ENCODE measurements at regions not wholly inside any gene's neighbourhood (a gene's known extent, or its start where the extent isn't known, plus 50 kb on each side); places are given as distances from the start of the nearest gene placed in this dataset.

DNA sequence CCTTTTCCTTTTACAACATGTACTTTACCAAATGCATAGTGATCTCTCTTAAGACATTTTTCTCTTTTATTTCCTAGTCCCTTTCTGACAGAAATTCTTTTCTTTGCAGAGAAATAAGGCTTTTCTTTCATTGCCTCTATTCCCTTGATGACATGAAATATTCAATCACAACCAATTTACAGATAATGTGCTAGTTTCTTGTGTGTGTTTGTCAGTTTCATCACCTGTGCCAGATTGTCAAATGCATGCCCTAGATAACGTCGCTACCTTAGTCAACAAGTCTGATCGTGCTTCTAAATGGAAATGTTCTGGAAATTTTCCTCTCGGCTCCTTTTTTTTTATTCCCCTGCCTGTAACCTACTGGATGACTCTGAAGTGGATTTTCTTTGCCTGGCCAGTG is 478.1 kb downstream of the KLF5 start:
- no peak for TF ChIP-seq POLR2AphosphoS5 (IDR thresholded peaks at IDR 0.05; ENCODE audit: low read depth, low read length)
- no peak for TF ChIP-seq TAF1 (IDR thresholded peaks at IDR 0.05; ENCODE audit: borderline replicate concordance, insufficient read depth, low read length)
- TF ChIP-seq SIN3A (IDR thresholded peaks at IDR 0.05; ENCODE audit: borderline replicate concordance, insufficient read depth, low read length) = no peak
- TF ChIP-seq, protein P1, sequence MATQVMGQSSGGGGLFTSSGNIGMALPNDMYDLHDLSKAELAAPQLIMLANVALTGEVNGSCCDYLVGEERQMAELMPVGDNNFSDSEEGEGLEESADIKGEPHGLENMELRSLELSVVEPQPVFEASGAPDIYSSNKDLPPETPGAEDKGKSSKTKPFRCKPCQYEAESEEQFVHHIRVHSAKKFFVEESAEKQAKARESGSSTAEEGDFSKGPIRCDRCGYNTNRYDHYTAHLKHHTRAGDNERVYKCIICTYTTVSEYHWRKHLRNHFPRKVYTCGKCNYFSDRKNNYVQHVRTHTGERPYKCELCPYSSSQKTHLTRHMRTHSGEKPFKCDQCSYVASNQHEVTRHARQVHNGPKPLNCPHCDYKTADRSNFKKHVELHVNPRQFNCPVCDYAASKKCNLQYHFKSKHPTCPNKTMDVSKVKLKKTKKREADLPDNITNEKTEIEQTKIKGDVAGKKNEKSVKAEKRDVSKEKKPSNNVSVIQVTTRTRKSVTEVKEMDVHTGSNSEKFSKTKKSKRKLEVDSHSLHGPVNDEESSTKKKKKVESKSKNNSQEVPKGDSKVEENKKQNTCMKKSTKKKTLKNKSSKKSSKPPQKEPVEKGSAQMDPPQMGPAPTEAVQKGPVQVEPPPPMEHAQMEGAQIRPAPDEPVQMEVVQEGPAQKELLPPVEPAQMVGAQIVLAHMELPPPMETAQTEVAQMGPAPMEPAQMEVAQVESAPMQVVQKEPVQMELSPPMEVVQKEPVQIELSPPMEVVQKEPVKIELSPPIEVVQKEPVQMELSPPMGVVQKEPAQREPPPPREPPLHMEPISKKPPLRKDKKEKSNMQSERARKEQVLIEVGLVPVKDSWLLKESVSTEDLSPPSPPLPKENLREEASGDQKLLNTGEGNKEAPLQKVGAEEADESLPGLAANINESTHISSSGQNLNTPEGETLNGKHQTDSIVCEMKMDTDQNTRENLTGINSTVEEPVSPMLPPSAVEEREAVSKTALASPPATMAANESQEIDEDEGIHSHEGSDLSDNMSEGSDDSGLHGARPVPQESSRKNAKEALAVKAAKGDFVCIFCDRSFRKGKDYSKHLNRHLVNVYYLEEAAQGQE (IDR thresholded peaks at IDR 0.05; ENCODE audit: insufficient read depth in 1 of 2, low read depth in 2 of 2, low read length in 2 of 2) = no peak

All from PFSK-1 (cell line).